GM13976 (cell line): ENCODE measurements at regions not wholly inside any gene's neighbourhood (a gene's known extent, or its start where the extent isn't known, plus 50 kb on each side); places are given as distances from the start of the nearest gene placed in this dataset.

Experiments
- DNase-seq: peaks from one replicate; pipeline ENCODE4 v3.0.0; 2012; ENCODE audit warnings: low spot score
- CTCF ChIP-seq: IDR thresholded peaks from 2 replicates; pipeline ENCODE4 v1.5.1; 2012; ENCODE audit warnings: borderline replicate concordance, mild to moderate bottlenecking; ENCODE audit not compliant: insufficient read depth; ENCODE audit errors: extremely low read depth, missing control alignments, control extremely low read depth
- in situ Hi-C: fragments of 300-500 bp; cut with MboI; formaldehyde crosslinking; loops from one replicate; pipeline ENCODE4 v1.12.0; 2022; ENCODE audit warnings: low sequenced_read_pairs, mixed read lengths, inconsistent platforms; ENCODE audit not compliant: unreplicated experiment

DNA sequence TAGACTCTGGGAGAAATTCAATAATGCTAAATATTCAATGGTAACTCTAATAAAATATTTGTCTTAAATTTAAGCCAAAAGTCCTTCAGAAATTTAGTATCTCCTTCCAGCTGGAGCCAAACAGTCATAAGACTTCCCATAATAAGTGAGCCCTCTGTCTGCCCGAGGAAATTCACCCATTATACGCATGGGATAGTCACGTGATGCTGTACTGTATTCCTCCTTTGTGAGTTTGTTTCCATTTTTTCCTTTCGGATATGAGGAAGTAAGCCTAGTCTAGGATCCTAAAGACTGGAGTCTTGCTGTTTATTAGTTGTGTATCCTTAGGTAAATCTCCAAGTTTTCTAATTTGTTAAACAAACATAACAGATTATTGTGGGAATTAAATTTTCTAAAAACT, 110.4 kb upstream of the PLAAT1 start:
- in situ Hi-C loops = no loop called here
- TF ChIP-seq CTCF = no peak
- DNase-seq = no peak

DNA sequence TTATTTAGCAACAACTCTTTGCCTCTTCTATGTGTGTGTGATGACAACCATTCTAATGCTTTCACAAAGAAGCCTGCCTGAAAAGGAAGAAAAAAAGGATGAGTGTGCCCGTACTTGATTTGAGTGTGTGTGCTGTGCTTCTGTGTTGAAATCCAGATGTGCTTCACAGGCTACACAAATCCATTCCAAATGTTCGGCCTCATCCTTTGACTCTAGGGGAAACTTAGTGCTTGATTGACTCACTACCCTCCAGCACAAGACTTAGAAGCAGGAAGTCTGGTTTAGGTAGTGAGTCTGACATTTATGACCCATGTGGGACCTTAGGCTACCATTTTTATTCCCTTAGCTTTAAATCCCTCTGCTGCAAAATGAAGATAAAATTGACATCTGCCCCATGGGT, 108.8 kb upstream of the PLAAT1 start:
- in situ Hi-C loops = no loop called here
- no peak for TF ChIP-seq CTCF
- no peak for DNase-seq

GRCh38 chr3:193132964-193133363, 108.1 kb upstream of the PLAAT1 start:
- TF ChIP-seq CTCF = no peak
- in situ Hi-C loops = no loop called here
- DNase-seq = no peak

GRCh38 chr3:193134856-193135255, 106.2 kb upstream of the PLAAT1 start:
- in situ Hi-C loops = no loop called here
- TF ChIP-seq CTCF = no peak
- no peak for DNase-seq

DNA sequence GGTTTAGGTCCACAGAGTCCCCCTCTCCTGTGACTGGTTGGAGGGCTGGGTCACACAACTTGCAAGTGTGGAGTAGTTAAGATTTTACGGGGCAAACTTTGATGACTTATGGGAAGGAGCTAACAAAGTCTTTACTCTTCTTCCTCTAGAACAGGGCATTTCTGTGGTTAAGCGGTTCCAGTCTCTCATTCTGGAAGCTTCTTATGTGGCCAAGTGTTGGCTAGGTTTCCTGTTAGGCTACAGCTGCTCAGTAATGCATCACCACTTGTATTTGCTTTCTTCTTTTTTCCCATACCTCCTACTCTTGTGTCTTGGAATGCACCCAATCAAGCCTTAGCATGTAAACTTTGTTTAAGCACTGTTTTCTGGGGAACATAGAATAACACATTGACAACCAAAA, 100.6 kb upstream of the PLAAT1 start:
- DNase-seq = no peak
- in situ Hi-C loops = no loop called here
- TF ChIP-seq CTCF = no peak

GRCh38 chr3:193145248-193145647, 95.8 kb upstream of the PLAAT1 start:
- in situ Hi-C loops = no loop called here
- no peak for DNase-seq
- TF ChIP-seq CTCF = no peak

GRCh38 chr3:193148688-193149473, 92.1 kb upstream of the PLAAT1 start:
- in situ Hi-C loops = no loop called here
- TF ChIP-seq CTCF = no peak
- no peak for DNase-seq
